ENCODE measurements at regions not wholly inside any gene's neighbourhood (a gene's known extent, or its start where the extent isn't known, plus 50 kb on each side); places are given as distances from the start of the nearest gene placed in this dataset.

GRCh38 chr3:115332998-115333397 lies 185.9 kb upstream of the ZBTB20 start:
- Histone ChIP-seq H3K27me3 (ENCODE audit: insufficient read depth, low read length) (no peaks in the 10 kb centered on the region), H3K4me3 (ENCODE audit: low read length) (no peak overlapping the region), H3K4me1 (ENCODE audit: insufficient read depth, low read length) (no peaks in the 10 kb centered on the region), H3K9me3 (ENCODE audit: low read depth, low read length) (no peaks in the 10 kb centered on the region)

DNA sequence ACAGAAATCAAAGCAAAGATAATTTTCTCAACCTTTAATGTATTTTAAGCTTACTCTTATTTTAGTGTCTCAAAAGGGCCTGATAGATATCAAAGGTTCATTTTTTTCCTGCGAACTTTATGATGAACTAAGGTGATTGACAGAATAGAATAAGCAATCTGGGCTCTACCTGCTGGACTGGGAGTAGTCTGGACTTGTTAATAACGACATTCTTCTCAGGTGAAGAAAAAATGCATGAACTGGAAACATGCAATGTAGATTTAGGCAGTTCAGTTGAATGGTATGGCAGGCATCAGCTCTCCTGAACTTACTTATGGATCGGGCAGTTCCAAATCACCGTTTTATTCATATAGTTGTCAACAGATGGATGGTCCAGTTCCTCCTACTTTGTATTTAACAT lies 189.7 kb upstream of the ZBTB20 start:
- Histone ChIP-seq H3K9me3 (ENCODE audit: low read depth, low read length) (no peaks in the 10 kb centered on the region), H3K4me1 (ENCODE audit: insufficient read depth, low read length) (no peaks in the 10 kb centered on the region), H3K27me3 (ENCODE audit: insufficient read depth, low read length) (no peaks in the 10 kb centered on the region), H3K4me3 (ENCODE audit: low read length) (no peak overlapping the region)

- H3K4me1 ChIP-seq (ENCODE audit: insufficient read depth, low read length), result no peaks in the 10 kb centered on the region
- H3K9me3 ChIP-seq (ENCODE audit: low read depth, low read length), result no peaks in the 10 kb centered on the region
- H3K27me3 ChIP-seq (ENCODE audit: insufficient read depth, low read length), result no peaks in the 10 kb centered on the region
- H3K4me3 ChIP-seq (ENCODE audit: low read length), result no peak overlapping the region
These were observed 193.5 kb upstream of the ZBTB20 start for GRCh38 chr3:115340586-115340985.

DNA sequence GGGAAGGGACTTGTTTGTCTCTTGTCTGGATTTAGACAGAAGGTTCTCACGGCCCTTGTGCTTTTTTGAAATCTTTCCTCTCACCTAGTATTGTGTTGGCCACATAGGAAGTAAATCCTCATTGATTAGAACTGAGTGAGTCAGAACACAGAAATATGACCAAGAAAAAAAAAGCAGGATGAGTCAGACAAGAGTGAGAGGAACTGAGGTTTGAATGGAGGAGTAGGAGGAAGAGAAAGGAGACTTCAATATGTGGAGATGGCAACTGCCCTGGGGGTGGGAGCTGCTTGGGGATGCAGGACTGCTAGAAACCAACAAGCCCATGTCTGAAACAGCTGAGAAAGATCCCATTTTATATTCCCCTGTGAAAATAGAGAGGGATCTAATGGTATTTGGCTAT lies 194.1 kb upstream of the ZBTB20 start:
- no peaks in the 10 kb centered on the region for H3K27me3 ChIP-seq (ENCODE audit: insufficient read depth, low read length)
- H3K4me3 ChIP-seq (ENCODE audit: low read length), result no peak overlapping the region
- H3K9me3 ChIP-seq (ENCODE audit: low read depth, low read length), result no peaks in the 10 kb centered on the region
- no peaks in the 10 kb centered on the region for H3K4me1 ChIP-seq (ENCODE audit: insufficient read depth, low read length)

DNA sequence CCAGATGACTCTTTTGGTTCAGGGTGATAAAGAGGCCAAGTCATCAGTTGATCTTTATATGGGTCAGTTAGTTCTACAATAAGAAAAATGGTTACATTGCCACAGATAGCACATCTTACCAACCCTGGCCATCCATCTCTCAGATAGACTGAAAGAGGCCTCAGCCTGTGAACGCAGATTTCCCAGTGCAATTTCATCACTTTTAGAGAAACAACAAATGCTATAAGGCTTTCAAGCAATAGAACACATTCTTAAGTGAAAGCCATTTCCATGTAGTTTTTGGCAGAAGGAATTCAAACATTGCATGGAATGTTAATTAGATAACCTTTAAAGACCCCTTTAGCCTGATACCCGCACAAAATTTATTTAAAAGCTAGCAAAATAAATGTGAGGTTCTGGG lies 200.6 kb upstream of the ZBTB20 start:
- Histone ChIP-seq H3K4me3 (ENCODE audit: low read length) (no peak overlapping the region), H3K9me3 (ENCODE audit: low read depth, low read length) (no peaks in the 10 kb centered on the region), H3K27me3 (ENCODE audit: insufficient read depth, low read length) (no peaks in the 10 kb centered on the region), H3K4me1 (ENCODE audit: insufficient read depth, low read length) (no peaks in the 10 kb centered on the region)

GRCh38 chr3:115348412-115348811 lies 201.3 kb upstream of the ZBTB20 start:
- H3K9me3 ChIP-seq (ENCODE audit: low read depth, low read length), result no peaks in the 10 kb centered on the region
- no peak overlapping the region for H3K4me3 ChIP-seq (ENCODE audit: low read length)

GRCh38 chr3:115348951-115349745 lies 202.1 kb upstream of the ZBTB20 start:
- H3K4me3 ChIP-seq (ENCODE audit: low read length), result no peak overlapping the region
- no peaks in the 10 kb centered on the region for H3K4me1 ChIP-seq (ENCODE audit: insufficient read depth, low read length)
- H3K27me3 ChIP-seq (ENCODE audit: insufficient read depth, low read length), result no peaks in the 10 kb centered on the region
- no peaks in the 10 kb centered on the region for H3K9me3 ChIP-seq (ENCODE audit: low read depth, low read length)

More at GRCh38 chr3:115348412-115348811, 201.3 kb upstream of the ZBTB20 start:
- Histone ChIP-seq H3K4me1 (ENCODE audit: insufficient read depth, low read length) (no peaks in the 10 kb centered on the region), H3K27me3 (ENCODE audit: insufficient read depth, low read length) (no peaks in the 10 kb centered on the region)

DNA sequence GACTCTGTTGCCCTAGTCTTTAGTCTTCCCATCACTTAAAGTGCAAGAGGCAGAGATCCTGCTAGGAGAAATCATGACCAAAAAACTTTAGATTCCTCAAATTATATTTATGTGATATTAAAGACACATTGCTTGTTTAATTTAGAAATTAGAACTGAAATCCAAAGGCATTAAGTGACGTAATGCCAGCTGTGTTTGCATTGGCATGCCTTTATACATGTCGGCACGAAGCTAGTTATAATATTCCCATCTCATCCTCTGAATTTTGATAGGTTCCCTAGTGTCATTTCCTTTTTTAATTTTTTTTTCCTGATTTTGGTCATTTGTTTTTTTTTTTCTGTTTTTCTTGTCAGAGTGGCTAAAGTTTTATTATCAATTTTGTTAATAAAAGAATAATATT lies 203.5 kb upstream of the ZBTB20 start:
- H3K27me3 ChIP-seq (ENCODE audit: insufficient read depth, low read length), result no peaks in the 10 kb centered on the region
- no peaks in the 10 kb centered on the region for H3K9me3 ChIP-seq (ENCODE audit: low read depth, low read length)
- H3K4me3 ChIP-seq (ENCODE audit: low read length), result no peak overlapping the region
- H3K4me1 ChIP-seq (ENCODE audit: insufficient read depth, low read length), result no peaks in the 10 kb centered on the region

GRCh38 chr3:115351193-115351592 lies 204.1 kb upstream of the ZBTB20 start:
- Histone ChIP-seq H3K4me3 (ENCODE audit: low read length) (no peak overlapping the region), H3K4me1 (ENCODE audit: insufficient read depth, low read length) (no peaks in the 10 kb centered on the region), H3K27me3 (ENCODE audit: insufficient read depth, low read length) (no peaks in the 10 kb centered on the region), H3K9me3 (ENCODE audit: low read depth, low read length) (no peaks in the 10 kb centered on the region)

DNA sequence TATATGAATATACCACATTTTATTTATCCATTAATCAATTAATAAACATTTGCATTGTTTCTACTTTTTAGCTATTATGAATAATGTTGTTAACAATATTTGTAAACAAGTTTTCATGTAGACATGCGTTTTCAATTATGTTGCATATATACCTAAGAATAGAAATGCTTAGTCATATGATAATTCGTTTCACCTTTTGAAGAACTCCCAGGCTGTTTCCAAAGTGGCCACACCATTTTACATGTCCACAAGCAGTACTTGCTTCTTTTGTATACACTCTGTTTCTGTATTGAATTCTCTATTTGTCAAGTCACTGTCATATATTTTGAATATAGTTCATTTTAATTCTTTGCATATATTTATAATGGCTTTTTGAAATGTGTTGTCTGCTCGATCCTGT lies 206.9 kb upstream of the ZBTB20 start:
- Histone ChIP-seq H3K4me3 (ENCODE audit: low read length) (no peak overlapping the region), H3K9me3 (ENCODE audit: low read depth, low read length) (no peaks in the 10 kb centered on the region), H3K4me1 (ENCODE audit: insufficient read depth, low read length) (no peaks in the 10 kb centered on the region), H3K27me3 (ENCODE audit: insufficient read depth, low read length) (no peaks in the 10 kb centered on the region)

- H3K9me3 ChIP-seq (ENCODE audit: low read depth, low read length), result no peaks in the 10 kb centered on the region
- H3K4me1 ChIP-seq (ENCODE audit: insufficient read depth, low read length), result no peaks in the 10 kb centered on the region
- H3K27me3 ChIP-seq (ENCODE audit: insufficient read depth, low read length), result no peaks in the 10 kb centered on the region
- H3K4me3 ChIP-seq (ENCODE audit: low read length), result no peak overlapping the region
These were observed 210.4 kb upstream of the ZBTB20 start for GRCh38 chr3:115357456-115357855.

DNA sequence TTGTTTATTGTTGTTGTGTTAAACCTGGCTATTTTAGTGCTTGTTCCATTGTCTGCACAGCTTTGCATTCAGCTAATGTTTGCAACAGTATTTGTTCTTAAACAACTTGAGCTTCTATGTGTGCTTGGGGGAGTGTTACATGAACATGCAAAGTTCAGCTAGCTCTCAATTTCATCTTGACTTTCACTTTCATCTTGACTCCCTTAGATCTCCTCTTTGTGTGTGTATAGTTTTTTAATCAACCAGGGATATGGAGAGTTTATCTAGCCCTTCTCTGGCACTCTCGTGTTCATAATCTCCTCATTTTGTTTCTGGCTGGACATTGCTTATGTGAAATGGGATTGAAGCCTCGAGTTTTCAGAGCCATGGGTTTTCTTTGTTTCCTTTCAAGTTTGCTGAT lies 212.4 kb upstream of the ZBTB20 start:
- Histone ChIP-seq H3K9me3 (ENCODE audit: low read depth, low read length) (no peaks in the 10 kb centered on the region), H3K4me1 (ENCODE audit: insufficient read depth, low read length) (no peaks in the 10 kb centered on the region), H3K27me3 (ENCODE audit: insufficient read depth, low read length) (no peaks in the 10 kb centered on the region), H3K4me3 (ENCODE audit: low read length) (no peak overlapping the region)

- Histone ChIP-seq H3K27me3 (ENCODE audit: insufficient read depth, low read length) (no peaks in the 10 kb centered on the region), H3K9me3 (ENCODE audit: low read depth, low read length) (no peaks in the 10 kb centered on the region), H3K4me1 (ENCODE audit: insufficient read depth, low read length) (no peaks in the 10 kb centered on the region), H3K4me3 (ENCODE audit: low read length) (no peak overlapping the region)
These were observed 214.7 kb upstream of the ZBTB20 start for GRCh38 chr3:115361806-115362205.

DNA sequence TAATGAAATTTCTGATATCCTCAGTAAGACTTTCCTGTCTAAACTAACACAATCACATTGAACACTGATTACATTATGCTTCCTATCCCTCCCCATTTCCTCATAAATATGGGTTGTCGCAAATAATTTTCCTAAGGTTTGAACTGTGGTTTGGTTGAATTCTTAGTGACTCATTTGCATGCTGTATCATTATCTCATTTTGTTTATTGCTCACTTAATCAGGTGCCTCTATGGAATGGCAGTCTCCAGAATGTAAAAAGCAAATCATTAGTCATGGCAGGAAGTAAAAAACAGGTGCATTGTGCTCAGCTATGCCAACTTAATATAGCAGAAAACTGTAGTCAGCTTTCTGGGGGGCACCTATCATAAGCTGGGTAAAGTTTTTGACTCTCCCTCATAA lies 216.0 kb upstream of the ZBTB20 start:
- Histone ChIP-seq H3K9me3 (ENCODE audit: low read depth, low read length) (no peaks in the 10 kb centered on the region), H3K27me3 (ENCODE audit: insufficient read depth, low read length) (no peaks in the 10 kb centered on the region), H3K4me1 (ENCODE audit: insufficient read depth, low read length) (no peaks in the 10 kb centered on the region), H3K4me3 (ENCODE audit: low read length) (no peak overlapping the region)

DNA sequence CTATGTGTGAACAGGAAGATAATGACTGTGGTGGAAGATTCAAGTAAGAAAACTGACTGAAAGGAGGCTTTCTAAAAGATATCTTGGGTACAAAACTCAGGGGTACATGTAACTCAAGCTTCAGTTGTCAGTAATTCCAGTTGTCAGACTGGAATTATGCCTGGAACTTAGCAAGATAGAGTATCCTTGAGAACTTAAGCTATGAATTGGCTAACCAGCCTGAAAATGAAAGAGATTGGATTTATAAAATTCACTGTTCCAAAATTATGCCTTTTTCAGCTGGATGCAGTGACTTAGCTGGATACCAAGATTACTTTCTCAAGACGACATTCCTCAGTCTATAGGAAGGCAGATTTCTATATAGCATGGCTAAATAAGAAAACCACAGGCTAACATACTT lies 221.9 kb upstream of the ZBTB20 start:
- no peaks in the 10 kb centered on the region for H3K9me3 ChIP-seq (ENCODE audit: low read depth, low read length)
- no peaks in the 10 kb centered on the region for H3K27me3 ChIP-seq (ENCODE audit: insufficient read depth, low read length)
- no peaks in the 10 kb centered on the region for H3K4me1 ChIP-seq (ENCODE audit: insufficient read depth, low read length)
- no peak overlapping the region for H3K4me3 ChIP-seq (ENCODE audit: low read length)

DNA sequence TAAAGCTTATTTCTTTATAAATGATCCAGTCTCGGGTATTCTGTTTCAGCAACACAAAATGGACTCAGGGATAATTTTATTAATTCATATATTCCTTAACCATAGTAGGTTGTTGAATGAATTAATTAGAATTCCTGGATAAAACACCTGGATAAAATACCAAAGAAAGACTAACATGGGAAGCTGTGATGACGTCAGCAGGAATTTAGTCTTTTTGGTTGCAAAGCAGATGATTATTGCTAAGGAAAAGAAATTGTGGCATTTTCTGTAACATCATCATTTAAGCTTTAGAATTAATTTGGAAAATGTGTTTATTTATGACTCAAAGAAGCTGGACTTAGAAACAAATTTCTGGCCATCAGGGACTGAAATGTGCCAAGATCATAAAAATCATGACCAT lies 228.3 kb upstream of the ZBTB20 start:
- Histone ChIP-seq H3K9me3 (ENCODE audit: low read depth, low read length) (no peaks in the 10 kb centered on the region), H3K4me1 (ENCODE audit: insufficient read depth, low read length) (no peaks in the 10 kb centered on the region), H3K27me3 (ENCODE audit: insufficient read depth, low read length) (no peaks in the 10 kb centered on the region), H3K4me3 (ENCODE audit: low read length) (no peak overlapping the region)

Data from mononuclear cell (primary cell).